ENCODE measurements at regions not wholly inside any gene's neighbourhood (a gene's known extent, or its start where the extent isn't known, plus 50 kb on each side); places are given as distances from the start of the nearest gene placed in this dataset.

DNA sequence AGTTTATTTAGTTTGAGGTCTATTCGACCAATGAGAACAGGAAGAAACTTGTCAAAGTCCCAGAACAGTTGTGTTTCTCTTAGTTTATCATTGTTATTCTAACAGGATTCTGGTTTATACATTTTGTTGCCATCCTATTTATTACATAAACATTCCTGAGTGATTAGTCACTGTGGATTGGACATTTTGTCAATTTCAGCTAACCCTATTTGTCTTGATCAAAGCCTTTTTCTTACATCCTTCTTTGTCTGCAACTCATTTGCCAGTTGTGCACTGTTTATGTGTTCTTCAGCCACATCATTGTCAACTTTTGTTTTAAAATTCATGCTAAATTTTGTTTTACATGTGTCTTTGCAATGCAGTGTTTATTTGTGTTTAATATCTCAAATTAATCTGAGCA lies 886.0 kb upstream of the SLC10A2 start (continued):
- TF ChIP-seq NANOG (IDR thresholded peaks at IDR 0.05; ENCODE audit: insufficient read depth, low read depth, low read length, poor library complexity, severe bottlenecking) (no peak), GTF2F1 (IDR thresholded peaks at IDR 0.05; ENCODE audit: borderline replicate concordance, low read depth, low read length) (no peak), SUZ12 (IDR thresholded peaks at IDR 0.05; ENCODE audit: low read length) (no peak), KDM5A (IDR thresholded peaks at IDR 0.05; ENCODE audit: low read length) (no peak), MAFK (IDR thresholded peaks at IDR 0.05; ENCODE audit: low read depth, low read length) (no peak), SP2 (IDR thresholded peaks at IDR 0.05; ENCODE audit: low read length) (no peak), TAF1 (IDR thresholded peaks at IDR 0.05; ENCODE audit: low read depth, low read length) (no peak), SIN3A (conservative IDR thresholded peaks at IDR 0.05 in 1 of 2, IDR thresholded peaks at IDR 0.05 in 1 of 2; ENCODE audit: low read depth in 1 of 2, low read length in 2 of 2) (no peak)
